A549 (cell line): ENCODE measurements at regions not wholly inside any gene's neighbourhood (a gene's known extent, or its start where the extent isn't known, plus 50 kb on each side); places are given as distances from the start of the nearest gene placed in this dataset.

Experiments
- ATAC-seq, 2 experiments: fragments of 200-7000 bp in 1 of 2; fragments of >200 bp in 1 of 2; cut with Nextera tagmentation in 1 of 2; cut with Tn5 transposase in 1 of 2; 3 replicates each; pipeline versions ENCODE4 v1.8.0 to v1.9.1; 2018 to 2020; ENCODE audit warnings: mild to moderate bottlenecking in 1 of 2, moderate library complexity in 1 of 2
- CTCF ChIA-PET: fragments of 300-600 bp; sonication (Branson Sonifier 250); formaldehyde crosslinking; extraction: SDS; loops from one replicate; lab custom pipeline; 2021; ENCODE audit warnings: antibody characterized with exemption, inconsistent platforms; lab: Yijun Ruan, JAX
- POLR2A ChIA-PET: fragments of 350-600 bp; formaldehyde crosslinking; extraction: SDS; loops from one replicate; lab custom pipeline; 2021; ENCODE audit warnings: antibody characterized with exemption, inconsistent platforms; lab: Yijun Ruan, JAX
- DNase-seq, 2 experiments: peaks; one replicate each; pipeline versions ENCODE4 v3.0.0 to v3.0.0-alpha.2; 2011 to 2016; ENCODE audit warnings: low read depth in 1 of 2, low spot score in 1 of 2
- FAIRE-seq: peaks from 2 replicates; lab custom pipeline; 2011; peaks lifted over from hg19 to GRCh38; lab: Jason Lieb, UNC
- H3K27ac ChIP-seq, 2 experiments: fragments of >200 bp; sonication (Bioruptor Twin); formaldehyde crosslinking; 3 replicates each; pipeline ENCODE4 v1.5.1; 2016 to 2017
- H3K4me1 ChIP-seq: fragments of >200 bp; sonication (Bioruptor Twin); formaldehyde crosslinking; 3 replicates; pipeline ENCODE4 v1.6.1; 2016
- H3K4me2 ChIP-seq: fragments of >200 bp; sonication (Bioruptor Twin); formaldehyde crosslinking; 3 replicates; pipeline ENCODE4 v1.6.1; 2016
- H3K4me3 ChIP-seq: fragments of >200 bp; sonication (Bioruptor Twin); formaldehyde crosslinking; 3 replicates; pipeline ENCODE4 v1.5.1; 2016
- H3K9me3 ChIP-seq: fragments of >200 bp; sonication (Bioruptor Twin); formaldehyde crosslinking; 3 replicates; pipeline ENCODE4 v1.6.1; 2016
- BHLHE40 ChIP-seq: IDR thresholded peaks from 2 replicates; pipeline ENCODE4 v1.6.1; 2012; ENCODE audit warnings: low read depth, low read length, inconsistent platforms
- CHD4 ChIP-seq: fragments of 200-600 bp; sonication (generic); IDR thresholded peaks from 2 replicates; pipeline ENCODE4 v1.6.1; 2016; ENCODE audit warnings: antibody characterized with exemption, mild to moderate bottlenecking, borderline replicate concordance
- EP300 ChIP-seq, 2 experiments: fragments of >200 bp; sonication (Bioruptor Twin); formaldehyde crosslinking; IDR thresholded peaks; 2 replicates in 1 of 2; 3 replicates in 1 of 2; pipeline ENCODE4 v1.6.1; 2016 to 2017
- FOSB ChIP-seq: fragments of 250-450 bp; sonication (Bioruptor Pico); IDR thresholded peaks from 2 replicates; pipeline ENCODE4 v1.5.0; 2020; ENCODE audit warnings: mild to moderate bottlenecking, moderate library complexity
- FOXS1 ChIP-seq: fragments of 250-450 bp; sonication (Bioruptor Pico); IDR thresholded peaks from 2 replicates; pipeline ENCODE4 v1.5.0; 2020; ENCODE audit warnings: mild to moderate bottlenecking, moderate library complexity
- HEYL ChIP-seq: fragments of 250-450 bp; sonication (Bioruptor Pico); IDR thresholded peaks from 2 replicates; pipeline ENCODE4 v1.8.0; 2021; ENCODE audit warnings: mild to moderate bottlenecking, moderate library complexity
- HOXA7 ChIP-seq: fragments of 250-450 bp; sonication (Bioruptor Pico); IDR thresholded peaks from 2 replicates; pipeline ENCODE4 v1.5.0; 2020; ENCODE audit warnings: mild to moderate bottlenecking, moderate library complexity
- HOXB13 ChIP-seq: fragments of 250-450 bp; sonication (Bioruptor Pico); IDR thresholded peaks from 2 replicates; pipeline ENCODE4 v1.5.0; 2020; ENCODE audit warnings: low read depth, mild to moderate bottlenecking, moderate library complexity
- JUN ChIP-seq, 2 experiments: fragments of >200 bp; sonication (Bioruptor Twin); formaldehyde crosslinking; IDR thresholded peaks; 2 replicates in 1 of 2; 3 replicates in 1 of 2; pipeline ENCODE4 v1.6.1; 2016 to 2017
- MAFK ChIP-seq: fragments of 450-650 bp; IDR thresholded peaks from 2 replicates; pipeline ENCODE4 v1.6.1; 2014; ENCODE audit not compliant: partially characterized antibody
- MYC ChIP-seq: IDR thresholded peaks from 2 replicates; pipeline ENCODE4 v1.6.1; 2012; ENCODE audit warnings: mild to moderate bottlenecking, inconsistent platforms, low read length, improper control_type of control experiment, borderline replicate concordance
- NPAS2 ChIP-seq: fragments of 250-450 bp; sonication (Bioruptor Pico); IDR thresholded peaks from 2 replicates; pipeline ENCODE4 v1.8.0; 2022; ENCODE audit warnings: mild to moderate bottlenecking, moderate library complexity, borderline replicate concordance
- PHF8 ChIP-seq: fragments of 200-600 bp; sonication (generic); IDR thresholded peaks from 2 replicates; pipeline ENCODE4 v1.6.1; 2016; ENCODE audit warnings: low read depth, mild to moderate bottlenecking, antibody characterized with exemption, moderate library complexity, borderline replicate concordance
- POLR2A ChIP-seq: IDR thresholded peaks from 2 replicates; pipeline ENCODE4 v1.6.1; 2012; ENCODE audit warnings: mild to moderate bottlenecking, low read length
- SMC3 ChIP-seq: fragments of >200 bp; sonication (Bioruptor Twin); formaldehyde crosslinking; IDR thresholded peaks from 3 replicates; pipeline ENCODE4 v1.6.1; 2018; ENCODE audit warnings: inconsistent platforms
- TP53 ChIP-seq: fragments of 250-450 bp; sonication (Bioruptor Pico); IDR thresholded peaks from 2 replicates; pipeline ENCODE4 v1.5.0; 2021; ENCODE audit warnings: mild to moderate bottlenecking, moderate library complexity
- ZC3H11A ChIP-seq: fragments of 450-650 bp; IDR thresholded peaks from 2 replicates; pipeline ENCODE4 v1.6.1; 2014; ENCODE audit warnings: antibody characterized with exemption, mild to moderate bottlenecking
- WGBS: methylation state at CpG from one replicate; pipeline ENCODE4 v1.1.6; 2017; ENCODE audit errors: missing lambda C conversion rate; 5-methylcytosine and 5-hydroxymethylcytosine counted together
- TF ChIP-seq, protein P1 (sequence below): fragments of 450-650 bp; IDR thresholded peaks from 2 replicates; pipeline ENCODE4 v1.6.1; 2014; ENCODE audit warnings: antibody characterized with exemption
- TF ChIP-seq, protein P2 (sequence below): fragments of 250-450 bp; sonication (Bioruptor Pico); IDR thresholded peaks from 2 replicates; pipeline ENCODE4 v1.5.0; 2021; ENCODE audit warnings: mild to moderate bottlenecking, moderate library complexity, borderline replicate concordance
- TF ChIP-seq, protein P3 (sequence below): fragments of >200 bp; sonication (Bioruptor Twin); formaldehyde crosslinking; IDR thresholded peaks from 3 replicates; pipeline ENCODE4 v1.6.1; 2016

DNA sequence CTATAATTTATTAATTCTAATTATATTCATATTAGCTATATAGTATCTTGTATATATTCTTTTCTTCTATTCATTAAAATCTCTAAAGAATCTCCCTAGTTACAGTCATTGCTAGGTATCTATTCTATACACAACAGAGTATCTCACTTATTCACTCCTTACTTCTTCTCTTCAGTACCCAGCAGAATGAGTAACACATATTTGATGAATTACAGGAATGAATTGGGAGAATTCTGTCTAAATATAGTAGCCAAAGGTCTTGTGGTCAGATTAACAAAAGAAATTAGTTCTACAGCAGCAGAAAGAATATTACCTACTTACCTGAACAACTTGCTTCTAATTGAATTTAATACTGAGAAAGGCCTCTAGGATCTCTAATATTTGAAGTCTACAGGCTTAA lies 758.0 kb upstream of the ZEB2 start:
- H3K4me3 ChIP-seq: no peak overlapping the region
- no peaks in the 10 kb centered on the region for H3K4me1 ChIP-seq
- no peak for FAIRE-seq
- no peaks in the 10 kb centered on the region for H3K9me3 ChIP-seq
- ChIA-PET CTCF (no interaction called here), POLR2A (no interaction called here)
- H3K4me2 ChIP-seq: no peak overlapping the region
- DNase-seq: no peak
- ATAC-seq: no peak
- TF ChIP-seq, protein P1, sequence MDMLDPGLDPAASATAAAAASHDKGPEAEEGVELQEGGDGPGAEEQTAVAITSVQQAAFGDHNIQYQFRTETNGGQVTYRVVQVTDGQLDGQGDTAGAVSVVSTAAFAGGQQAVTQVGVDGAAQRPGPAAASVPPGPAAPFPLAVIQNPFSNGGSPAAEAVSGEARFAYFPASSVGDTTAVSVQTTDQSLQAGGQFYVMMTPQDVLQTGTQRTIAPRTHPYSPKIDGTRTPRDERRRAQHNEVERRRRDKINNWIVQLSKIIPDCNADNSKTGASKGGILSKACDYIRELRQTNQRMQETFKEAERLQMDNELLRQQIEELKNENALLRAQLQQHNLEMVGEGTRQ: no peak
- no peak for TF ChIP-seq EP300 (IDR thresholded peaks at IDR 0.05)
- TF ChIP-seq HEYL (CRISPR knock-in tag): no peak
- no peak for TF ChIP-seq HOXB13
- no peak for TF ChIP-seq SMC3
- TF ChIP-seq, all 56 proteins: peak for 0
- no peak overlapping the region for H3K27ac ChIP-seq

DNA sequence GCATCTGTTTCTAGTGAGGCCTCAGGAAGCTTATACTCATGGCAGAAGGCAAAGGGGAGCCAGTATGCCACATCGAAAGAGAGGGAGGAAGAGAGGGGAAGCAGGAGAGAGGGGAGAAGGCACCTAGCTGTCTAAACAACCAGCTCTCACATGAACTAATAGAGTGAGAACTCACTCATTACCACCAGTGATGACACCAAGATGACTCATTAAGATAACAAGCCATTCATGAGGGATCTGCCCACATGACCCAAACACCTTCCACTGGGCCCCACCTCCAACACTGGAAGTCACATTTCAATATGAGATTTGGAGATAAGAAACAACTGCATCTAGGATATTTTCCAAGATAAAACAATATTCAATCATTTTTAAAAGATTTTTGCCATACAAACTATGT lies 753.9 kb upstream of the ZEB2 start:
- no peak overlapping the region for H3K4me3 ChIP-seq
- 45% methylated on average over 1 of the region's 1 CpG for WGBS
- CTCF ChIA-PET: no interaction called here
- DNase-seq (no peak), ATAC-seq (no peak), FAIRE-seq (no peak)
- POLR2A ChIA-PET: no interaction called here
- no peaks in the 10 kb centered on the region for H3K4me1 ChIP-seq
- H3K4me2 ChIP-seq: no peak overlapping the region
- H3K9me3 ChIP-seq: no peaks in the 10 kb centered on the region
- TF ChIP-seq CHD4 (no peak), FOSB (CRISPR knock-in tag) (no peak), BHLHE40 (no peak), NPAS2 (CRISPR knock-in tag) (no peak), EP300 (IDR thresholded peaks at IDR 0.05) (no peak), JUN (IDR thresholded peaks at IDR 0.05) (no peak), MYC (no peak), MAFK (no peak), FOXS1 (CRISPR knock-in tag) (no peak), HOXA7 (CRISPR knock-in tag) (no peak)
- TF ChIP-seq, protein P2, sequence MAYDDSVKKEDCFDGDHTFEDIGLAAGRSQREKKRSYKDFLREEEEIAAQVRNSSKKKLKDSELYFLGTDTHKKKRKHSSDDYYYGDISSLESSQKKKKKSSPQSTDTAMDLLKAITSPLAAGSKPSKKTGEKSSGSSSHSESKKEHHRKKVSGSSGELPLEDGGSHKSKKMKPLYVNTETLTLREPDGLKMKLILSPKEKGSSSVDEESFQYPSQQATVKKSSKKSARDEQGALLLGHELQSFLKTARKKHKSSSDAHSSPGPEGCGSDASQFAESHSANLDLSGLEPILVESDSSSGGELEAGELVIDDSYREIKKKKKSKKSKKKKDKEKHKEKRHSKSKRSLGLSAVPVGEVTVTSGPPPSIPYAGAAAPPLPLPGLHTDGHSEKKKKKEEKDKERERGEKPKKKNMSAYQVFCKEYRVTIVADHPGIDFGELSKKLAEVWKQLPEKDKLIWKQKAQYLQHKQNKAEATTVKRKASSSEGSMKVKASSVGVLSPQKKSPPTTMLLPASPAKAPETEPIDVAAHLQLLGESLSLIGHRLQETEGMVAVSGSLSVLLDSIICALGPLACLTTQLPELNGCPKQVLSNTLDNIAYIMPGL (CRISPR knock-in tag): no peak
- H3K27ac ChIP-seq: no peak overlapping the region

DNA sequence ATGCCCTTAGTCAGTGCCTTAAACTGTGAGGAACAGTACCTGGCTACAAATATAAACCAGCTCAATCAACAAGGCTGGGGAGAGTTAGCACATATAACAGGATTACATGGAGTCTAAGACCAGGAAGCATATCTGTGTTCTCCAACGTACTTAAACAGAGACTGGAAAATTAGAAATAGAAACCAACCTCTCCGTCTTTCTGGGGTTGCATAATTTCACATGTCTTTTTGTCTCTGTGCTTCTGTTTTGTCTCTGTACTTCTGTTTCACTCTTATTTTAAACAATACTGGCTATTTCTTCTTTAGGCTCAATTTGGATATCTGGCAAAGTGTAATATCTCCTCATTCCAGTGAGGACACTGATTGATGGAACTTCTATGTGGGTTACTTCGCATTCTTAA lies 749.0 kb upstream of the ZEB2 start:
- Histone ChIP-seq H3K27ac (no peak overlapping the region), H3K4me3 (no peak overlapping the region), H3K4me2 (no peak overlapping the region), H3K4me1 (no peaks in the 10 kb centered on the region), H3K9me3 (no peaks in the 10 kb centered on the region)
- DNase-seq (no peak), ATAC-seq (no peak), FAIRE-seq (no peak)
- WGBS: 39% methylated on average over 3 of the region's 3 CpGs
- POLR2A ChIA-PET: no interaction called here
- TF ChIP-seq, protein P1: no peak
- TF ChIP-seq PHF8: no peak
- TF ChIP-seq HOXB13: no peak
- TF ChIP-seq, protein P3, sequence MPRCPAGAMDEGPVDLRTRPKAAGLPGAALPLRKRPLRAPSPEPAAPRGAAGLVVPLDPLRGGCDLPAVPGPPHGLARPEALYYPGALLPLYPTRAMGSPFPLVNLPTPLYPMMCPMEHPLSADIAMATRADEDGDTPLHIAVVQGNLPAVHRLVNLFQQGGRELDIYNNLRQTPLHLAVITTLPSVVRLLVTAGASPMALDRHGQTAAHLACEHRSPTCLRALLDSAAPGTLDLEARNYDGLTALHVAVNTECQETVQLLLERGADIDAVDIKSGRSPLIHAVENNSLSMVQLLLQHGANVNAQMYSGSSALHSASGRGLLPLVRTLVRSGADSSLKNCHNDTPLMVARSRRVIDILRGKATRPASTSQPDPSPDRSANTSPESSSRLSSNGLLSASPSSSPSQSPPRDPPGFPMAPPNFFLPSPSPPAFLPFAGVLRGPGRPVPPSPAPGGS: no peak
- no peak for TF ChIP-seq ZC3H11A
- no peak for TF ChIP-seq CHD4
- TF ChIP-seq TP53: no peak
- TF ChIP-seq POLR2A: no peak
- no peak for TF ChIP-seq FOSB (CRISPR knock-in tag)
- CTCF ChIA-PET: no interaction called here
